Forelimb muscle (tissue), 1 donor: ENCODE measurements at regions not wholly inside any gene's neighbourhood (a gene's known extent, or its start where the extent isn't known, plus 50 kb on each side); places are given as distances from the start of the nearest gene placed in this dataset.
A peak's percentile ranks its signal among the peaks of the same experiment; 100 is the strongest.
"Not testable (repeated sequence)": the region's sequence is repeated elsewhere in the genome, so short reads cannot be mapped to it uniquely, and the experiment has no call there.

ENCODE experiments used
- DNase-seq: peaks from one replicate; pipeline ENCODE4 v3.0.0-alpha.2; 2013; ENCODE audit warnings: low read depth

DNA sequence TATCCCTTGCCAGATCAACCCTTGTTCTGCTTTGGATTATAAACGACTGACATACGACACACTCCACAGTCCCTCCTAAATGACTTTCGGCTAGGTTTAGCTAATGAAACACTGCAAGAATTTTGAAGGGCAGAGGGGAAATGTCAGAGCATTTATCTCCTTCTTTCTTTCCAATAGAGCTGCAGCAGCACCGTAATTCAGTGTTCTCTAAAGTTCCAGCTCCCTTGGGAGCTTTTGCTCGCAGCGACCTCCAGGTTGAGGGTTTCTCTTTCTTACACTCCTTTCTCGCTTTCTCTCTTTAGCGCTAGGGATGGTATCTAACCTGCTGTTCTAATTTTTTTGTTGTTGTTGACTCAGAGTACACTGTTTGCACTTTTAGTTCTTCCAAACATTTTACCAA is 467.1 kb upstream of the ST8SIA4 start:
- DNase-seq, result no peak

DNA sequence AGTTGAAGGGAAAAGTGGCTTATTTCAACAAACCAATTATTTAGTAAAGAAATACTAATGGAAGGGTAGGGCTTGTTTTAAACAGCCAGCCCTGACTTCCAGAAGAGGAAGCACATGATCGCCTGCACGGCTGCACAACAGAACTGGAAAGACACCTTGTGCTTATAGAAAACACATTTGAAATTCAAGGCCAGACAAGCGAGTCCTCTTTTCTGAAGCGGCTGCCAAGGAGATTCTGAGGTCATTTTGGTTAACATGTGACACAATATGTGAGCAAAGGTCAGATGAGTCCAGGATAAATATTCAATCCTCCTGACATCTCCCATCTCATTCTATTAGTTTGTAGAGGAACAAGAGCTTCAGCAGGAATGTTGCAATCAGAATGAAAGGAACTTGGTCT is 461.4 kb upstream of the ST8SIA4 start:
- peak; percentile 6 for DNase-seq

DNA sequence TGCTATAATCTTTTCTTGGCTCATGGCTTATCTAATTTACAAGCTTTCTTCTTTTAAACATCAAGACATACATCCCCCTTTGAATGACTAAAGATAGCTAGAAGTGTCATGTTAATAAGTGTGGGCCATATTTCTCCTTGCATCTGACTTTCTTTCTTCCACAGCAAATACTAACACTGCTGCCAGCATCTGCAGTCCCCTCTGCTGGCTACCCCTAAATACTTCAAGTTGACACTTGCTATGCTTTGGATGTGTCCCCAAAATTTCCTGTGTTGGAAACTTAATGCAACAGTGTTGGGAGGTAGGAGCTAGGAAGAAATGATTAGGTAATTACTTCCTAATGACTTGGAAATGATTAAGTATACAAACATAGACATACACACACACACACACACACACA is 459.0 kb upstream of the ST8SIA4 start:
- no peak for DNase-seq

DNA sequence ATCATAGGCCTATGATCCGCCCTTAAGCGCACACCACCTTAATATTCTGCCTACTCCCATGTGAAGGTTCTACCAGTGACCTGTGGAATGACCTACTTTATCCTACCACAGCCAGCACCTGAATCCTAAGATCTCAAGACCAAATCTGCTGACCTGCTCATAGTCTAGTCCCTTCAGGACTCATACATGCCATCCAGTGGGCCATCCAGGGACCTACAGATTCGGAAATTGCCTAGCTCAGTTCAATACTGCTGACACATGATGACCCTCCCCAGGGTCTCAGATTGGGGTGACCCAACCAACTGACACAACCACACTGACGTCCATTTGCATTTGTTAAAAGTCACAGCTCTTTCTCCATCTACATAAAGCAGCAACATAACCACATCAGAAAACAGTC is 443.8 kb upstream of the ST8SIA4 start:
- no peak for DNase-seq

DNA sequence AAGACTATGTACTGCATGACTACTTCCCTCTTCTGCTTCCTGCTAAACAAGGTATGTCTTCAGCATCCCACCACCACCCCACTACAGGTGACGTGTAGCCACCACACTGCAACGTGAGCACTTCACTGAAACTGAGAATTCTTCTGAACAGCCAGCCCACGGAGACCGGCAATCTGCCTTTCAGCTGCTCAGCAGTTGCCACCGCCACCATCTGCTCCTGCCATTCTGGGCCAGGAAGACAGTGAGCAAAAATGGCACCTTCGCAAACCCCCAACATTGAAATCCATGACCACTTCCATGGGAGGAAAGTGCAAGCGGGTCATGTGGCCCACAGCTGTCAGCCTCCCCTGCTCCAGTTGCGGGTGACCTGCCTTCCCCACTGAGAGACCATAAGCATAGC is 443.4 kb upstream of the ST8SIA4 start:
- no peak for DNase-seq

DNA sequence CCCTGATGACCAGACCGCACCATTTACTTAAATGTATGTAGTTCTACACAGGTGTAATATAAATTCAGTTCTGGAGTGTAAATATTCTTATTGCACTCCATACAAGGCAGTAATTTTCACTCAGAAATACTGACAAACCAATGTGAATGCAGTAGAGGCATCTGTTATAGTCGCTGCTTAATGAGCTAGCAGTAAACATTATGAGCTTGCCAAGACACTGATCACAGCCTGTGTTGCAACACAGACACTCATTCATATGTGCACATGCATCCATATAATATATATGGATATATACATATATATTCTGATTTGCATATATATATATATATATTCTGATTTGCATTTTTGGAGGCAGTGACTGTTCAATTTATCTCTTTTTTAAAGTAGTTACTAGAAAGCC is 435.1 kb upstream of the ST8SIA4 start:
- DNase-seq, result no peak

DNA sequence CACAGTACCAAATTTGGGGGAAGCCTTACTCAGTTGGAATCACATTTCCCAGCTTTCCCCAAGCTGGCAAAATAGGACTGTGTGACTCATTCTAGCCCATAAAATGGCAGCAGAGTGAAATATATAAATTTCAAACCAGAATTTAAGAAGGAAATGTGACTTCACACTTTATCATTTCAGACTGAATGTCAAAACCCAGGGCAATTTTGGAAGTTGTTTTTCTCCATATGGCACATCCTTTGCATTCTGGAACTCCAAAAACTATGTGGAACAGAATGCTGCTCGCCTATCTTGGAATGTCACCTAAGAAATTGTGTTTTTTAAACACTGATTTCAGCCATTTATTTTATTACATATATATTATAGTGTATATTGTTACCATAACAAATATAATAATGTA is 424.7 kb upstream of the ST8SIA4 start:
- DNase-seq, result no peak

DNA sequence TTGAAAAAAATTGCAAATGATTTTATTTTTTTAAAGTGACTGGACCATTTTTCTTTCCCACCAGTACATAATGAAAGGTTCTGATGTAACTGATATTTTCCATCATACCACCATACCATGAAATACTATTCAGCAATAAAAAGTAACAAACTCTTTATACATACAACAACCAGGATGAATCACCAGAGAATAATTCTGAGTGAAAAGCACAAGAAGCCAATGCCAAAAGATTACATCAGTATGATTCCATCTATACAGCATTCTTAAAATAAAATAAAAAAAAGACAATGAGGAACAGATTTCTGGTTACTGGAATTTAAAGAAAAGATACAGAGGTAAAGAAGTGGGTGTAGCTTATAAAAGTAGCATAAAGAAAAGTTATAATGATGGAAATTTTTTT is 423.7 kb upstream of the ST8SIA4 start:
- DNase-seq, result no peak

DNA sequence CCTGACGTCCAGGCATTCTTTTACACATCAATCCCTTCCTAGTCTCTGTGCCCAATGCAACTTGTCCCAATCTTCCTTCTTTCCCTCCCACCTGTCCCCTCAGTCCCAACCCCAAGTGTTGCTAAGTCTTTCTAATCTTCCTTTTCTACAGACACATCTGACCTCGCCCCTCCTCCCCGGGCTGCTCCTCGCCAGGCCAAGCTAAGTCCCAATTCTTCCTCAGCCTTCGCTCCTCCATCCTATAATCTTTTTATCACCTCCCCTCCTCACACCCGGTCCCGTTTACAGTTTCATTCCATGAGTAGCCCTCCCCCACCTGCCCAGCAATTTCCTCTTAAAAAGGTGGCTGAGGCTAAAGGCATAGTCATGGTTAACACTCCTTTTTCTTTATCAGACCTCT is 413.3 kb upstream of the ST8SIA4 start:
- DNase-seq, result not testable (repeated sequence)

DNA sequence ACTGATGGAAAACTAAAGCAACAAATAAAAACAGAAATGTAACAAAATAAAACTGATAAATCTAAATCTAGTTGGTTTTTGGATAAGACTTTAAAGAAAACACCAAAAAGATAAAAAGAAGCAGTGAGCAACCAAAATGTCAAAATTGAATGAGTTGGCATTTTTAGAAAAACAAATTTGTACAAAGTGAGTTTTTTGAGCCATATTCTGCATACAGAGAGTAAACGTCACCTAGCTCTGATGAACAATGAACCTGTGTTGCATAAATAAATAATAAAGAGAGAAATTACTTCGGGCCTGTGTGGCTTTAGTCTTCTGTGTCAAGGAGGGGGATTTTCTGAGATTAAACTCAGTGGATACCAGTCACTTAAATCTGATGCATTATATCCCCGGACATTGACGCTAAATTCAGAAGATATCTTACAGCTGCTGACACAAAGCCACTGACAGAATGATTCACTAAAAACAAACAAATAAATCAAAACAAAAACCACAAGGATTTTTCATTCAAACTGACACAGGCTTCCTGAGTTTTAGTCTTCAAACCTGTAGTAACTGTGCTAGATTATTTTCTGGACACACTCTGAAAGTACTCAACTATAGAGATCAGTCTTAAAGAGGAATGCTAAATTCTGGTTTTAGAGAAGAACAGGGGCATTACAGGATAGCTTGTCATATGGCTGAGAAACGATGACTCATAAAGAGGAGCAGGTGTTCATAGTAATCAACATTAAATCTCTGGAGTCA is 403.5 kb upstream of the ST8SIA4 start:
- no peak for DNase-seq

DNA sequence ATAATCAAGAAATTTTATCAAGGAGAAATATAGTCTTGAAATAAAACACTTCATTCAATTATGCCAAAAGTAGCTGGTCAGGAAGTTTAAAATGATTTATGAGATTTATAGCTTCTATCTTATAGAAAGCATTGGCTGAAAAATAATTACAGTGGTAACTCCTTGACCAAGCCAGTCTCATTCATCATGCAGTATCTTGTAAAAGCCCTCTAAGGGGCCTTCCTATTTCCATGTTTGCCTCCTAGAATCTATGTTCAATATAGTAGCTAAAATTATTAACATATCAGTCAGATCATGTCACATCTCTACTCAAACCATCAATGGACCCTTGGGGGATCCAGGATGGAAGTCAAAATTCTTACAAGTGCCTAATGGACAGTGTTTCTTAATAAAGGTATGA is 393.4 kb upstream of the ST8SIA4 start:
- no peak for DNase-seq

DNA sequence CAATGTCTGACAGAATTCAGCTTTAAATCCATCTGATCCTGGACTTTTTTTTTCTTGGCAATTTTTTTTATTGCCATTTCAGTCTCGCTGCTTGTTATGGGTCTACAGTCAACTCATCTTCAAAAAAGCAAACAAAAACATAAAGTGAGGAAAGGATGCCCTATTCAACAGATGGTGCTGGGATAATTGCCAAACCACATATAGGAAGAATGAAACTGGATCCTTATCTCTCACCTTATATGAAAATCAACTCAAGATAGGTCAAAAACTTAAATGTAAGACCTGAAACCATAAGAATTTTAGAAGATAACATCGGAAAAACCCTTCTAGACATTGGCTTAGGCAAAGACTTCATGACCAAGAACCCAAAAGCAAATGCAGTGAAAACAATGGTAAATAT is 389.1 kb upstream of the ST8SIA4 start:
- no peak for DNase-seq

DNA sequence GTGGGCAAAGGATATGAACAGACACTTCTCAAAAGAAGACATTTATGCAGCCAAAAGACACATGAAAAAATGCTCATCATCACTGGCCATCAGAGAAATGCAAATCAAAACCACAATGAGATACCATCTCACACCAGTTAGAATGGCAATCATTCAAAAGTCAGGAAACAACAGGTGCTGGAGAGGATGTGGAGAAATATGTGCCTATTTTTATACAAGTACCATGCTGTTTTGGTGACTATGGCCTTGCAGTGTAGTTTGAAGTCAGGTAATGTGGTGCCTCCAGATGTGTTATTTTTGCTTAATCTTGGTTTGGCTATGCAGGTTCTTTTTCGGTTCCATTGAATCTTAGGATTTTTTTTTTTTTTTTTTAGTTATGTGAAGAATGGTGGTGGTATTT is 387.7 kb upstream of the ST8SIA4 start:
- not testable (repeated sequence) for DNase-seq

DNA sequence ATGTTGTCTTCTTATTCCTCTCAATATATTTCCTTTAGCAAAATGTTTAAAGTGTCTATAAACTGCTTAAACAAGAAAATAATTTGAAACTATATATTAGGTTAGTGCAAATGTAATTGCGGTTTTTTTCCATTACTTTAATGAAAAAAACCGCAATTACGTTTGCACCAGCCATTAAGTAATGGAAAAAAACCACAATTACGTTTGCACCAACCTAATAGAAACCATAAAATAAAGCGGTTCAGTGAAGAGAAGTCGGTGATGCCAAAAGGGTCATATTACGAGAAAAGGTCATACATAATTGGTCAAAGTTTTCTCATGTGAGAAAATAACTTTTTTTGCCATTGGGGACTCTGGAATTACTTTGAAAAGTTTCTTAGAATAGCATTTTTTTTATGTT is 385.6 kb upstream of the ST8SIA4 start:
- no peak for DNase-seq

DNA sequence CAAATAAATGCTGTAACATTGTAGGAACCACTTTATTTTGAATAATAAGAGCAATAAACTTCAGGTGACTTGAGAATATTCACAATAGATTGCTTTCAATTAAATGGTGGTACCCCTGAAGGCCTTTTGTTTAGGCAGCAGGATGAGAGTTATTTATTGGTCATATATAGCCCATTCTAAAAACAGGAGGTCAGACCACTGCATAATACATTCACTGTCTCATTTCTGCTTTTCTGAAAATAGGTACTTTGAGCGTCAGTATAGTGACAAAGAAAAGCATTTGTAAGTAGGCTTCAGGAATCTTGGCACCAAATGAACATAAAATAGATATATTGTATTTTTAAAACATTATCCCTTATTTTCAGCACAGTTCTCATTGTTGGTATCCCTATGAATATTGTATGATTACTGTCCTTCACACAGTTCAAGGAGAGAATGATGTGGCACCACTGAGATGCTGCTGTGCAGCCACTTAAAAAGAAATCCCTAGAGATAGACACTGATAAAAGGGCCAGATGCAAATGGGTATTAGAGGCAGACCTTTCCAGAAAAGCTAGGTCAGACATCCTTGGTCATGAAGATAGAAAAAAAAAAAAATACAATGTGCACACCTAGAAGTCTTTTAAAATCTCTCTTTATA is 381.8 kb upstream of the ST8SIA4 start:
- DNase-seq, result no peak

DNA sequence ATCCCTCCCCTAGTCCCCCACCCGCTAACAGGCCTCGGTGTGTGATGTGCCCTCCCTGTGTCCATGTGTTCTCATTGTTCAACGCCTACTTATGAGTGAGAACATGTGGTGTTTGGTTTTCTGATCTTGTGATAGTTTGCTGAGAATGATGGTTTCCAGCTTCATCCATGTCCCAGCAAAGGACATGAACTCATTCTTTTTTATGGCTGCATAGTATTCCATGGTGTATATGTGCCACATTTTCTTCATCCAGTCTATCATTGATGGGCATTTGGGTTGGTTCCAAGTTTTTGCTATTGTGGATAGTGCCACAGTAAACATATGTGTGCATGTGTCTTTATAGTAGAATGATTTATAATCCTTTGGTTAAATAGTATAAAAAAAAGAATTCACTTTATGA is 380.9 kb upstream of the ST8SIA4 start:
- DNase-seq, result not testable (repeated sequence)

DNA sequence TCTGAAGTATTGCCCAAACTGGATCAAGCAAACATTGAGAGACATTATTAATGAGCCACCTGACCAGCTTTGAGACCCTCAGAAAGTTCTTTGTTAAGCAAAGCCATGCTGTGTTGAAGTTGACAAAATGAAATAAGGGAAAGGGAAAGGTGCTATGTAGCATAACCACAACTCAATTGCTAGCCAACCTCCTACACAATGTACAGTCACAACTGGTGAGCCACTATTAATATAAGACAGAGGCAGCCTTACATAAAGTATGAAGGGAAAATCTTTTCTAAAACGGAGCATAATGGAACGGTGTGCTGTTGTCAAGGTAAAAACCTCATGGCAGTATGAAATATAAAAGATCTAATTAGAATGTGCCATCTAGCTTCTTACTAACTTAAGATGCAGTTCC is 375.8 kb upstream of the ST8SIA4 start:
- DNase-seq, result no peak

DNA sequence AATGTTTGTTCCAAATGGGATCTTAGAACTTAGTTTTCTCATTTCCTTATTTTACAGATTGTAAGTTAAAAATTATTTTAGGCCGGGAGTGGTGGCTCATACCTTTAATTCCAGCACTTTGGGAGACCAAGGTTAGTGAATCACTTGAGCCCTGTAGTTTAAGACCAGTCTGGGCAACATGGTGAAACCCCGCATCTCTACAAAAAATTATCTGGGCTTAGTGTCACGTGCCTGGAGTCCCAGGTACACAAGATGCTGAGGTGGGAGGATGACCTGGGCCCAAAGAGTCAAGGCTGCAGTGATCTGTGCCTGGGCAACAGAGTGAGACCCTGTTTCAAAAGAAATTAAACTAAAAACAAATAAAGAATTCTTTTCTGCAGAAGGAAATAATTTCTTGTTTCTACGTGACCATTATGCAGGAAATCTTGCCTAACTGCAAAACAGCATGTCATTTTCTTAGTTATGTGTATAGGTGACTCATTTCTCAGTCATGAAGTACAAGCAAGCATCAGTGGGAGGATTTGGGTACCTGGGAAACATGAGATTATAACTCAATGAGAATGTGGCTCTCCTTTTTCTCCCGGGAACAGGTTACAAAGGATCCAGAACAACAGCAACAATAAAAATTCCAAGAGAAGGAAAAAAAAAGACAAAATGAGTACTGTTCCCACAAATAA is 375.1 kb upstream of the ST8SIA4 start:
- no peak for DNase-seq

DNA sequence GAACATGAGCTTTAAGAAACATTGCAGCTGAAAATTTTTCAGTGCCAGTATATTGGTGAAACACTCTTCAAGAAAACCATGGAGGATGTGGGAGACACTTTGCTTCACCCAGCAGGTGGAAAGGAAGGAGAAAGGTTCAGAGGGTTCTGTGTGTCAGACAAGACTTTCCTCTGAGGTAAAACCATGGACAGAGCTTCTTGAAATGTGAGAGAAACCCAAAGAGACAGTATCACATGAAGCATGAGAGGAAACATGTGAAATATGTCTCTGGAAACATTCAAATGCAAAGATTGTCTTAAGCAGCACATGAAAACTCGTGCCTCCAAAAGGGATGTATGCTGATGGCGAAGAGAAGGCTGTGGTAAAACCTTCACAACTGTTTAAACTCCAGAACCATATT is 368.9 kb upstream of the ST8SIA4 start:
- DNase-seq, result no peak

DNA sequence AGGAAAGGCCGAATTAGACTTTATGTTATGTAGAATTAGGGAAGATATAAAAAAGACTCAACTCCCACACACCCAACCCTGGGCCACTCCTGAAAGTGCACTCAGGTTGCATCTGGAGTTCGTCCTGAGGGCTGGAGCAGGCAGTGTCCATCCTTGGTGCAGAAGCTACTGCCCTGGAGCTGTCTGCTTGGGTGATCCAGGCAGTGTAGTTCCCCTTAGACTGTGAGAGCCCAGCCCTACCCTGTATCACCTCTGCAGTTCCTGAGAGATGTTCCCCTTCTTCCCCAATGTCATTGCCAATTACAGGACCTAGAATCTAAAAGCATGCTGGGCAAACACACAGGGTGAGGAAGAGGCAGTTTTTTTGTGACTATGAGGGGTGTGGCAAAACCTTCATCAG is 368.3 kb upstream of the ST8SIA4 start:
- no peak for DNase-seq

DNA sequence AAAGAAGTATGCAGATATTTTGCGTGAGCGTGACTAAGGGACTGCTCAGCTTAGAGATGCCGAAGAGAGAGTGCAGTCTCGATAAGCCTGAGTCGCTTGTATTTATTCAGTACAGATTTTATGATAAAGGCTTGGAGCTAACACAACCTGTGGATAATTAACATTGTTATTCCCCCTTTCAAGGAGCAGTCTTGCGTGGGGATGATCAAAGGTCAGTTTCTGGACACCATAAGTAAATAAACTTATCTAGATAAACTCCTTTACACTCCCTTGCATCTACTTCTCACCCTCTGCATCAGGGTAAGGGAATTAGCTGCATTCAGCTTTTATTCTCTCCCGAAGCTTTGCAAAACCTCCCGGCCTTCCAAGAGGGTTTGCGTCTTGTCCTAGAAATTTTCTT is 357.8 kb upstream of the ST8SIA4 start:
- DNase-seq, result no peak

DNA sequence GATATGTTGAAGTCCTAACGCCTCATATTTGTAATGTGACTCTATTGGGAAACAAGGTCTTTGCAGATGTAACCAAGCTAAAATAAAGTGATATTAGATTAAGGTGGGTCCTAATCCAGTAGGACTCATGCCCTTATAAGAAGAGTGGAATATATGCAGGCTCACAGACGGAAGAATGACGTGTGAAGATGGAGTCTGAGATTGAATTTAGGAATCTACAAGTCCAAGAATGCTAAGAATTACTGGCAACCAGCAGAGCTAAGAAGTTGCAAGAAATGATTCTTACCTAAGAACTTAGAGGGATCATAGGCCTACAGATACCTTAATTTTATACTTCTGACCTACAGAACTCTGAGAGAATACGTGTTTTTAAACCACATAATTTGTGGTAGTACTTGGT is 350.0 kb upstream of the ST8SIA4 start:
- no peak for DNase-seq

DNA sequence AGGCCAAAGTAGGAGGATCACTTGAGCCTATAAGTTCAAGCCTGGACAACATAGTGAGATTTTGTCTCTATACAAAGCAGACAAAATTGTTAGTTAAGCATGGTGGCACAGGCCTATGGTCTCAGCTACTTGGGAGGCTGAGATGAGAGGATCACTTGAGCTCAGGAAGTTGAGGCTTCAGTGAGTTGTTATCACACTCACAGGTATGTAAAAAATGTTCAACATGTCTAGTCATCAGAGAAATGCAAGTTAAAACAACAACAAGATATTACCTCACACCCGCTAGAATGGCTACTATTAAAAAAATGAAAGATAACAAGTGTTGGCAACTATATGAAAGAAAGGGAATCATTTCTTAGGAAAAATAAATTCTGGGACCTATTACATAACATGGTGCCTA is 341.5 kb upstream of the ST8SIA4 start:
- no peak for DNase-seq
